HG03378 (cell line): ENCODE measurements at regions not wholly inside any gene's neighbourhood (a gene's known extent, or its start where the extent isn't known, plus 50 kb on each side); places are given as distances from the start of the nearest gene placed in this dataset.

Experiments
- ATAC-seq: cut with Tn5 transposase; IDR thresholded peaks from one replicate; pipeline ENCODE4 v1.9.1; 2021; ENCODE audit warnings: mild to moderate bottlenecking, moderate library complexity; ENCODE audit not compliant: unreplicated experiment

GRCh38 chr17:65370669-65371131, 190.7 kb downstream of the AXIN2 start:
- ATAC-seq: no peak

- ATAC-seq: no peak
Observed at GRCh38 chr17:65368341-65368740, 193.1 kb downstream of the AXIN2 start.

- ATAC-seq: no peak
Observed at GRCh38 chr17:65366102-65366844, 195.2 kb downstream of the AXIN2 start.

DNA sequence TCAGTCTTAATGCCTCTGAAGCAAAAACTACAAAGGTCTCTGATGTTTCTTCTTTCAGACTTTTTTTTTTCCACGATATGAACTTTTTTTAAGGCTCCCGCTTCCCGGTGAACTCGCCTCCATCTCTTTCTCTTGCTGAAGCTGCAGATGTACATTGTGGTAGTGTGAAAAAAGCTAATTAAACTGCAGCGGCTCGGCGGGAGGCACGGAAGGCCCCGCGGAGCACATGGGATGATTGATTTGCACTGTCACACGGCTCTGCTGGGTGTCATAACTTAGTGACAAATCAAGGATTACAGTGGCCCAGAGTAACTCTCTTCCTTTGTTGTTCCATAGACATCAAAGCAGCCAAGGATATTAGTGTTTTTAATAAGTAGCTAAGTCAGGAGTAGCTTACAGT, 196.3 kb downstream of the AXIN2 start:
- no peak for ATAC-seq

DNA sequence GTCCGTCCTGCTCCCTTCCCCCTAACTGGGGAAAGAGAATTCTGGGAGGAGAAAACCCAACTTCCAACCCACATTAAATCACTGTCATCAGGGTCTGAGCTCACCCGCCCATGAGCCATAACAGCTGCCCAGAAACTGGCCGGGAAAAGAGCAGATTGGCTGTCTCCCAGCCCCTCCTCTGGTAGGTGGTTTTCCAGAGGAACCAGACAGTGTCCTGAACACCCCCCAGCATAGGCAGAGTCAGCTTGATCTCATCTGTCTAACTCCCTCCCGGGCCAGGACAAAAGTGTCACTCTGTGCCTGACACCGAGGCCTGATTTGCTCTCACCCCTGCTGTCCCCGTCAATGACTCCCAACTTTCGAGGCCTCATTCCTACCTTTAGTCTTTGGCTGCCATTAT, 197.0 kb downstream of the AXIN2 start:
- no peak for ATAC-seq

- ATAC-seq: no peak
Observed at GRCh38 chr17:65362826-65363225, 198.6 kb downstream of the AXIN2 start.

- ATAC-seq: no peak
Observed at GRCh38 chr17:65360961-65361552, 200.4 kb downstream of the AXIN2 start.

DNA sequence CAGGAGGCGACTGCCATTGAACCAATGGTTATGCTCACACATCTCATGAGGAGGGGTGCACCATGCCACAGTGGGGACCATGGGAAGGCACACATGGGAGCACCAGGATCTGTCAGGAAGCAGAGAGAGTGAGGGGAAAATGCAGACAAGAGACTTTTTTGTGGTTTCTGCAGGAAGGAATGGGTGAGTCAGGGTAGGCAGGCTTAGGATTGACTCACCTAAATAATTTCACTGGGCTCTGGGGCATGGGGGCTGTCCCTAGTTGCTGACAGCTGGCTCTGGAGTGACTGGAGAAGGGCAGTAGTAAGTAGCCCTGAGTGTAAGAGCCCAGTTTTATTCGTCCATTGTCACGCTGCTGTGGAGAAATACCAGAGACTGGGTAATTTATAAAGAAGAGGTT, 202.4 kb downstream of the AXIN2 start:
- ATAC-seq: no peak

GRCh38 chr17:65356536-65356935, 204.9 kb downstream of the AXIN2 start:
- ATAC-seq: no peak

DNA sequence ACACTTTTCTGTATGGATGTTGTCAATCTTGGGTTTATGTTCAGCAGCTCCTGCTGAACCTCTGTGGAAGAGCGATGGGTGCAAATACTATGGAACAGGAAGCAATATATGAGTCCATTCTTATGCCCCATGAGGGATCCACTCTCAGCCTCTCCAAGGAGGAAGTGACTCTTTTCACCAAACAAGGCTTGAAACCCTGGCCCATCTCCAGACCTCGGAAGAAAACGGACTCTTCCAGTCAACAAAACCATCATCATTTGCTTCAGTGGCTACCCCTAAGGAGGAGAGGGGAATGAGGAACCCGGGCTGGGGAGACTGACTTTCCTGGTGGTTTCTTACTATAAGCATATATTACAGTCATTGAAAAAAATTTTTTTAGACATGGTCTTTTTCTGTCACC, 206.2 kb downstream of the AXIN2 start:
- no peak for ATAC-seq

- no peak for ATAC-seq
Observed at GRCh38 chr17:65349916-65350315, 211.5 kb downstream of the AXIN2 start.

DNA sequence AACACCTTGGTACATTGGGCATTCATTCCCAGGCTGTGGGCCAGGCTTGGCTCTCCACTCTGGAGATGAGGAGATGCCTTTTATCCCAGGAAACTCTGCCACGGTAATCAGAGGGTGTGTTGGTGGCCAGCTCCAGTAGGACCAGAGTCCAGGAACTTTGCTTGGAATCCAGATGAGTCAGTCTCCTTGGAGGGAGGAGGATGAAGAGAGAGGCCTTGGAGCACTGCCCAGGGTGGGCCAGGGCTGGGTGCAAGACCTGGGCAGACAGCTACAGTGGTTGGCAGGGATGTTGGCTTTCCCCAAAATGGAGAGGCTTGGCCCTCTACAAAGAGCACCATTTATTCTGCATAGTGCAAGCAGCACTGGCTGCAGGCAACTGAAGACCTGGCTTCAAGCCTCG, 209.0 kb downstream of the RGS9 start:
- no peak for ATAC-seq

DNA sequence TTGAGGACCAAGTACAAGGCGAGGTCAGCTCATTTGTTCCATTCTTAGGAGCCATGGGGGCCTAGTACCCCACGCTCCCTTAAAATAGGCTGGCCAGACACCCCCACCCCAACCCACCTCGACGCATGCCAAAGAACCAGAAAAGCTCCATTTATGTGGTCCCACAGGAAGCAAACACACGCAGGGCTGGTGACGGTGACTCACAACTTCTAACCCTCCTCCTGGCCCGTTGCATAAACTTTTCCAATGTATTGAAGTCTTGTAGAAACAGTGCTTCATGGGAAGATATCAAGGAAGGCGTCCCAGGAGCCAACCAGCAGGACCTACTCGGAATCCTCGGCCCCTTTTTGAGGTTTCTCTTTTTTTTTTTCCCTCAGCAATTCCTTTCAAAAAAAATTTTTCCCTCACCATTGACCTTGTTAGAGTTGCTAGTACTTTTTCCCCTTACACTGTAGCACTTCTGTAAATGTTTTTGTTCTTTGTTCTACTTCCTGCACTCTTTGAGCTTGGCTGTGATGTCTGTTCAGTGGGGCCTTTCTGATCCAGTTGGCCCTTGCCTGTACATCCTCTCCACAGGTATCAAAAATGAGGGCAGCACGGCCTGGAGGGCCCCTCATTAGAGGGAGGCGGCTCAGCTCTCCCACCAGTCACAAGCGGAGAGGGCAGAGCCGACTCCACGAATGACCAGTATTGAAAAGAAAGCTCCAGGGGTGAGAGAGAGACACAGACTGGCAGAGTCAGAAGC, 208.3 kb downstream of the RGS9 start:
- ATAC-seq: no peak

GRCh38 chr17:65340401-65340800, 203.2 kb downstream of the RGS9 start:
- no peak for ATAC-seq

DNA sequence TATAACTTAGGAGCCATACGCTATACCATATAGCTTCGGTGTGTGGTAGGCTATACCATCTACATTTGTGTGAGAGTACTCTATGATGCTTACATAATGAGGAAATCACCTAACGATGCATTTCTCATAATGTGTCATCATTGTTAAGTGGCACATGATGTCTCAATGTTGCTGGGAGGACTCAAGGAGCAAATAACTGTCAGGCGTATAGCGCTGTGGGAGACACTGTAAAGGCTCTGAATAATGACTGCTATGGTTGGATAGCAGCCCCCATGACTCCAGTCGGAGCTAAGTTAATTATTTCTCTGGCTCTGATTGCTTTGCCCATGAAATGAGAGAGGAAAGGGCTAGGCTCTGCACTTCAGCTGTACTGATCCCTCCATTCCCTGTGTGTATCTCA, 197.2 kb downstream of the RGS9 start:
- ATAC-seq: no peak

GRCh38 chr17:65332779-65333178, 195.6 kb downstream of the RGS9 start:
- no peak for ATAC-seq

GRCh38 chr17:65332375-65332774, 195.2 kb downstream of the RGS9 start:
- ATAC-seq: no peak

- ATAC-seq: no peak
Observed at GRCh38 chr17:65328567-65328966, 191.4 kb downstream of the RGS9 start.

DNA sequence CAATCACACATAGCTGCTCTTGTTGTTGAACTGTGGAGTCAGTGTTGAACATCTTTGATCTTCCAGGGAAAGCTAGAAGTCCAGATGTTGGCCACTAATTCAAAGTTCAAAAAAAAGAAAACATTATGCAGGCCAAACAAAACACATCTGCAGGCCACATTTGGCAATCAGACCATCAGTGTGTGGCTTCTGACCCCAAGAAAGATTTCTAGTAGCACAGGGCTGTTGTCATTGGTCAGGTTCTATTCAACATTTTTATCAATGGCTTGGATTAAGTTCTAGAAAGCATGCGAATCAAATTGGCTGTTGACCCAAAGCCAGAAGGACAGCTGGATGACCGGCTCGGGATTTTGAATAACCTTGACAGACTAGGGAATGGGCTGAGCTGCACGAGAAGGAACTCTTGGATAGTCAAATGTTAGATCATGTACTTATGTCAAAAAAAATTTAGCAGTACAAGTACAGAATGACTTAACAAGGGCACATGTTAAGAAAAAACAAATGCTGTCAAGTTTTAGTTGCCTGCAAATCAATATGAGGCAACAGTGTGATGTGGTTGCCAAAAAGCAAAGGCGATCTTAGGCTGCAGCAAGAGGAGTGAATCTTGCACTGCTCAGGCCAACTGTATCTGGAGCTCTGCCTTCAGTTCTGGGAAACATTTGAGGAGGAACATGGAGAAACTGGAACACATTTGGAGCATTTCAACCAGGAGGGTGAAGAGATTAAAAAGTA, 187.6 kb downstream of the RGS9 start:
- ATAC-seq: no peak

GRCh38 chr17:65323049-65323448, 185.9 kb downstream of the RGS9 start:
- ATAC-seq: no peak

DNA sequence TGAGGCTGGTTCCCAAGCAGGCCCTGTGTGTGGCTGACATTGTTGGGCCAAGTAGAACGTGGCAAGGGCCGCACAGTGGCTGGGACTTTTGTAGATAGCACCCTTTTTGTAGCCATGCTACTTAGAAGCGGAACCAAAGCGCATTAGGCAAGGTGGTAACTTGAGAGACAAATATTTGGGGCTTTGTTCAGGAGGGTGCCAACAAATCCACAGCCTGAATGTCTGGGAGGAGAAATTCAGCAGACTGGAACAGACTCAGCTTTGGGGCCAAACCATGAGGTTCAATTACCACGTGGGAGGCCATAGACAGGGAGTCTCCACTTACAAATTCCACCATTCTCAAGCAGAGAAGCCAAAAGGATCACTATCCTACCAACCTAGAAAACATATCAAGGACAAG, 183.7 kb downstream of the RGS9 start:
- no peak for ATAC-seq
